ENCODE measurements at regions not wholly inside any gene's neighbourhood (a gene's known extent, or its start where the extent isn't known, plus 50 kb on each side); places are given as distances from the start of the nearest gene placed in this dataset.

- no peaks in the 10 kb centered on the region for H3K27me3 ChIP-seq (ENCODE audit: control insufficient read depth, extremely low read depth, insufficient read depth, low read length)
- no peak overlapping the region for H2AFZ ChIP-seq (ENCODE audit: control insufficient read depth, low read length)
- H3K4me2 ChIP-seq (ENCODE audit: control insufficient read depth, extremely low read depth, insufficient read depth, low read depth, low read length), result no peak overlapping the region
- dilution Hi-C loops (cut with MboI; ENCODE audit: extremely low pct_ligation_motif_present, low sequenced_read_pairs), result no loop called here
- no peaks in the 10 kb centered on the region for H3K9me3 ChIP-seq (ENCODE audit: control insufficient read depth, low read depth, low read length)
- H3K36me3 ChIP-seq (ENCODE audit: control insufficient read depth in 2 of 2, extremely low read depth in 1 of 2, insufficient read depth in 2 of 2, low read length in 2 of 2), result no peaks in the 10 kb centered on the region
- H4K20me1 ChIP-seq (ENCODE audit: control insufficient read depth, extremely low read depth, insufficient read depth, low read length), result no peaks in the 10 kb centered on the region
- H3K9me1 ChIP-seq (ENCODE audit: control insufficient read depth, extremely low read depth, insufficient read depth, low read length), result no peaks in the 10 kb centered on the region
- H3K79me2 ChIP-seq (ENCODE audit: control insufficient read depth, insufficient read depth, low read length), result no peaks in the 10 kb centered on the region
- FAIRE-seq, result no peak
- H3K27ac ChIP-seq (ENCODE audit: control insufficient read depth, insufficient read depth, low read length), result no peak overlapping the region
- no peak for DNase-seq (ENCODE audit: low read depth, low spot score)
- no peak overlapping the region for H3K9ac ChIP-seq (ENCODE audit: control insufficient read depth, extremely low read depth, insufficient read depth, low read length)
- TF ChIP-seq EZH2 (IDR thresholded peaks at IDR 0.05; ENCODE audit: low read length) (no peak), CTCF (optimal IDR thresholded peaks at IDR 0.05 in 1 of 3, IDR thresholded peaks at IDR 0.05 in 1 of 3, conservative IDR thresholded peaks at IDR 0.05 in 1 of 3; ENCODE audit: extremely low read depth in 1 of 3, insufficient read depth in 2 of 3, low read length in 3 of 3) (no peak)
- H3K4me3 ChIP-seq (ENCODE audit: control insufficient read depth in 2 of 3, extremely low read depth in 1 of 3, insufficient read depth in 2 of 3, low read depth in 1 of 3, low read length in 3 of 3), result no peak overlapping the region
- peaks cover 22% of the 10 kb centered on the region for H3K4me1 ChIP-seq (ENCODE audit: control insufficient read depth, extremely low read depth, insufficient read depth, low read length)
These were observed 151.9 kb downstream of the TLR5 start for GRCh38 chr1:222991177-222991576.

- Histone ChIP-seq H4K20me1 (ENCODE audit: control insufficient read depth, extremely low read depth, insufficient read depth, low read length) (no peaks in the 10 kb centered on the region), H3K79me2 (ENCODE audit: control insufficient read depth, insufficient read depth, low read length) (no peaks in the 10 kb centered on the region), H3K4me1 (ENCODE audit: control insufficient read depth, extremely low read depth, insufficient read depth, low read length) (peaks cover 22% of the 10 kb centered on the region), H3K9me3 (ENCODE audit: control insufficient read depth, low read depth, low read length) (no peaks in the 10 kb centered on the region), H3K27ac (ENCODE audit: control insufficient read depth, insufficient read depth, low read length) (no peak overlapping the region), H3K4me2 (ENCODE audit: control insufficient read depth, extremely low read depth, insufficient read depth, low read depth, low read length) (no peak overlapping the region), H3K27me3 (ENCODE audit: control insufficient read depth, extremely low read depth, insufficient read depth, low read length) (no peaks in the 10 kb centered on the region), H3K9me1 (ENCODE audit: control insufficient read depth, extremely low read depth, insufficient read depth, low read length) (no peaks in the 10 kb centered on the region), H2AFZ (ENCODE audit: control insufficient read depth, low read length) (no peak overlapping the region), H3K4me3 (ENCODE audit: control insufficient read depth in 2 of 3, extremely low read depth in 1 of 3, insufficient read depth in 2 of 3, low read depth in 1 of 3, low read length in 3 of 3) (no peak overlapping the region), H3K9ac (ENCODE audit: control insufficient read depth, extremely low read depth, insufficient read depth, low read length) (no peak overlapping the region), H3K36me3 (ENCODE audit: control insufficient read depth in 2 of 2, extremely low read depth in 1 of 2, insufficient read depth in 2 of 2, low read length in 2 of 2) (no peaks in the 10 kb centered on the region)
- no peak for FAIRE-seq
- TF ChIP-seq EZH2 (IDR thresholded peaks at IDR 0.05; ENCODE audit: low read length) (no peak), CTCF (optimal IDR thresholded peaks at IDR 0.05 in 1 of 3, IDR thresholded peaks at IDR 0.05 in 1 of 3, conservative IDR thresholded peaks at IDR 0.05 in 1 of 3; ENCODE audit: extremely low read depth in 1 of 3, insufficient read depth in 2 of 3, low read length in 3 of 3) (no peak)
- dilution Hi-C loops (cut with MboI; ENCODE audit: extremely low pct_ligation_motif_present, low sequenced_read_pairs), result no loop called here
- no peak for DNase-seq (ENCODE audit: low read depth, low spot score)
These were observed 151.1 kb downstream of the TLR5 start for GRCh38 chr1:222991908-222992307.

Measured in keratinocyte (primary cell).